ENCODE measurements at regions not wholly inside any gene's neighbourhood (a gene's known extent, or its start where the extent isn't known, plus 50 kb on each side); places are given as distances from the start of the nearest gene placed in this dataset.
"Not testable (repeated sequence)": the region's sequence is repeated elsewhere in the genome, so short reads cannot be mapped to it uniquely, and the experiment has no call there.

GRCh38 chr16:58815181-58815888, 81.2 kb upstream of the GOT2 start:
- Mint-ChIP-seq H3K27me3 (peaks cover 2 to 11% (median 9%) of the 10 kb centered on the region in 5 donors), H3K4me3 (peak overlapping the region in 1 of 10 donors; percentile 54), H3K9me3 (no peaks in the 10 kb centered on the region), H3K36me3 (no peaks in the 10 kb centered on the region), H3K4me1 (peaks cover 2 to 6% (median 4%) of the 10 kb centered on the region in 4 donors), H3K27ac (peak overlapping the region in 1 of 10 donors; percentile 0)
- DNase-seq (no peak), ATAC-seq (no peak)
- POLR2A ChIA-PET = no interaction called here

GRCh38 chr16:58814348-58814801, 80.3 kb upstream of the GOT2 start:
- H3K27me3 Mint-ChIP-seq = peaks cover 1 to 14% (median 9%) of the 10 kb centered on the region in 5 donors
- H3K4me1 Mint-ChIP-seq = peaks cover 2 to 6% (median 4%) of the 10 kb centered on the region in 4 donors
- DNase-seq = peak in 9 of 10 donors; percentile 8 to 65 (median 22)
- peak overlapping the region in 2 of 10 donors; percentile 33 to 44 for H3K27ac Mint-ChIP-seq
- ATAC-seq = peak in 1 of 2 donors; percentile 54
- H3K36me3 Mint-ChIP-seq = no peaks in the 10 kb centered on the region
- H3K4me3 Mint-ChIP-seq = peak overlapping the region; percentile 49 to 85 (median 66)
- H3K9me3 Mint-ChIP-seq = no peaks in the 10 kb centered on the region
- POLR2A ChIA-PET = no interaction called here

- Mint-ChIP-seq H3K4me1 (peaks cover 0 to 2% (median 0%) of the 10 kb centered on the region in 4 donors), H3K4me3 (no peak overlapping the region), H3K27ac (no peak overlapping the region), H3K9me3 (peaks cover 0 to 17% (median 7%) of the 10 kb centered on the region in 9 donors), H3K27me3 (peaks cover 0 to 10% (median 5%) of the 10 kb centered on the region in 5 donors), H3K36me3 (peaks cover 0 to 5% (median 0%) of the 10 kb centered on the region in 3 donors)
- DNase-seq = no peak
- ATAC-seq = no peak
- POLR2A ChIA-PET = no interaction called here
These were observed 75.1 kb upstream of the GOT2 start for GRCh38 chr16:58809213-58809612.

- Mint-ChIP-seq H3K36me3 (peaks cover 0 to 20% (median 0%) of the 10 kb centered on the region in 3 donors), H3K4me1 (no peaks in the 10 kb centered on the region), H3K9me3 (peaks cover 7 to 34% (median 17%) of the 10 kb centered on the region in 9 donors), H3K4me3 (no peak overlapping the region), H3K27me3 (peaks cover 3 to 11% (median 7%) of the 10 kb centered on the region in 5 donors), H3K27ac (no peak overlapping the region)
- DNase-seq (no peak), ATAC-seq (no peak)
- POLR2A ChIA-PET = no interaction called here
These were observed 73.2 kb upstream of the GOT2 start for GRCh38 chr16:58807276-58807675.

GRCh38 chr16:58801838-58802237, 67.7 kb upstream of the GOT2 start:
- no peak overlapping the region for H3K4me3 Mint-ChIP-seq
- peaks cover 0 to 32% (median 0%) of the 10 kb centered on the region in 3 donors for H3K36me3 Mint-ChIP-seq
- POLR2A ChIA-PET = no interaction called here
- peaks cover 9 to 41% (median 27%) of the 10 kb centered on the region in 9 donors for H3K9me3 Mint-ChIP-seq
- peaks cover 0 to 9% (median 7%) of the 10 kb centered on the region in 5 donors for H3K27me3 Mint-ChIP-seq
- DNase-seq (no peak), ATAC-seq (no peak)
- H3K4me1 Mint-ChIP-seq = no peaks in the 10 kb centered on the region
- H3K27ac Mint-ChIP-seq = no peak overlapping the region

GRCh38 chr16:58797137-58797801, 63.2 kb upstream of the GOT2 start:
- Mint-ChIP-seq H3K27me3 (peaks cover 8 to 19% (median 10%) of the 10 kb centered on the region in 5 donors), H3K36me3 (peaks cover 0 to 12% (median 0%) of the 10 kb centered on the region in 3 donors), H3K4me3 (no peak overlapping the region), H3K4me1 (no peaks in the 10 kb centered on the region), H3K9me3 (peaks cover 1 to 25% (median 10%) of the 10 kb centered on the region in 9 donors), H3K27ac (no peak overlapping the region)
- DNase-seq = no peak
- ATAC-seq = no peak
- POLR2A ChIA-PET = no interaction called here

GRCh38 chr16:58793366-58793765, 59.2 kb upstream of the GOT2 start:
- H3K4me1 Mint-ChIP-seq = no peaks in the 10 kb centered on the region
- ATAC-seq = no peak
- POLR2A ChIA-PET = no interaction called here
- no peaks in the 10 kb centered on the region for H3K36me3 Mint-ChIP-seq
- no peak overlapping the region for H3K27ac Mint-ChIP-seq
- no peaks in the 10 kb centered on the region for H3K9me3 Mint-ChIP-seq
- H3K4me3 Mint-ChIP-seq = no peak overlapping the region
- H3K27me3 Mint-ChIP-seq = peaks cover 8 to 32% (median 24%) of the 10 kb centered on the region in 5 donors
- no peak for DNase-seq

GRCh38 chr16:58792188-58792587, 58.1 kb upstream of the GOT2 start:
- no peak overlapping the region for H3K4me3 Mint-ChIP-seq
- H3K27ac Mint-ChIP-seq = no peak overlapping the region
- POLR2A ChIA-PET = no interaction called here
- peaks cover 8 to 29% (median 24%) of the 10 kb centered on the region in 5 donors for H3K27me3 Mint-ChIP-seq
- ATAC-seq = no peak
- H3K4me1 Mint-ChIP-seq = no peaks in the 10 kb centered on the region
- H3K36me3 Mint-ChIP-seq = no peaks in the 10 kb centered on the region
- DNase-seq = no peak
- no peaks in the 10 kb centered on the region for H3K9me3 Mint-ChIP-seq

GRCh38 chr16:58790816-58791557, 56.9 kb upstream of the GOT2 start:
- ATAC-seq, POLR2A ChIA-PET, H3K36me3 Mint-ChIP-seq, DNase-seq, H3K9me3 Mint-ChIP-seq, H3K27ac Mint-ChIP-seq, H3K4me1 Mint-ChIP-seq, H3K4me3 Mint-ChIP-seq: not testable (repeated sequence)
- peaks cover 6 to 30% (median 26%) of the 10 kb centered on the region in 5 donors for H3K27me3 Mint-ChIP-seq

- POLR2A ChIA-PET = no interaction called here
- DNase-seq (no peak), ATAC-seq (no peak)
- Mint-ChIP-seq H3K27ac (no peak overlapping the region), H3K36me3 (no peaks in the 10 kb centered on the region), H3K4me3 (no peak overlapping the region), H3K9me3 (peaks cover 0 to 6% (median 0%) of the 10 kb centered on the region in 9 donors), H3K27me3 (peaks cover 6 to 26% (median 24%) of the 10 kb centered on the region in 5 donors), H3K4me1 (no peaks in the 10 kb centered on the region)
These were observed 55.2 kb upstream of the GOT2 start for GRCh38 chr16:58789351-58789750.

Data from naive thymus-derived CD8-positive, alpha-beta T cell (primary cell).